KMS-11 (cell line): ENCODE measurements at regions not wholly inside any gene's neighbourhood (a gene's known extent, or its start where the extent isn't known, plus 50 kb on each side); places are given as distances from the start of the nearest gene placed in this dataset.

Experiments used
- H2AFZ ChIP-seq: fragments of 200-600 bp; sonication (generic); 2 replicates; pipeline ENCODE4 v1.6.1; 2016; ENCODE audit warnings: antibody characterized with exemption, mixed run types, low read depth
- H3K27ac ChIP-seq: fragments of 200-600 bp; sonication (generic); 2 replicates; pipeline ENCODE4 v1.6.1; 2016; ENCODE audit warnings: mild to moderate bottlenecking, mixed run types
- H3K27me3 ChIP-seq: fragments of 200-600 bp; sonication (generic); 2 replicates; pipeline ENCODE4 v1.6.1; 2017; ENCODE audit warnings: mild to moderate bottlenecking, low read depth, mixed run types, moderate library complexity; ENCODE audit not compliant: insufficient read depth
- H3K36me3 ChIP-seq: fragments of 200-600 bp; sonication (generic); 2 replicates; pipeline ENCODE4 v1.6.1; 2017; ENCODE audit warnings: mild to moderate bottlenecking, mixed run types; ENCODE audit not compliant: insufficient read depth
- H3K4me1 ChIP-seq: fragments of 200-600 bp; sonication (generic); 2 replicates; pipeline ENCODE4 v1.6.1; 2016; ENCODE audit warnings: mild to moderate bottlenecking, low read depth, mixed run types; ENCODE audit not compliant: poor library complexity, severe bottlenecking
- H3K4me2 ChIP-seq: fragments of 200-600 bp; sonication (generic); 2 replicates; pipeline ENCODE4 v1.7.0; 2016; ENCODE audit warnings: mild to moderate bottlenecking, mixed run types
- H3K4me3 ChIP-seq: fragments of 200-600 bp; sonication (generic); IDR thresholded peaks from 2 replicates; pipeline ENCODE4 v1.6.1; 2017; ENCODE audit warnings: low read depth, low read length, mixed read lengths; ENCODE audit not compliant: insufficient read depth
- H3K79me2 ChIP-seq: fragments of 200-600 bp; sonication (generic); 2 replicates; pipeline ENCODE4 v1.6.1; 2016; ENCODE audit warnings: low read depth, mixed run types; ENCODE audit not compliant: insufficient read depth
- H3K9ac ChIP-seq: fragments of 200-600 bp; sonication (generic); 2 replicates; pipeline ENCODE4 v1.6.1; 2016; ENCODE audit warnings: mild to moderate bottlenecking, mixed run types
- H4K20me1 ChIP-seq: fragments of 200-600 bp; sonication (generic); 2 replicates; pipeline ENCODE4 v1.6.1; 2016; ENCODE audit warnings: mild to moderate bottlenecking, mixed run types; ENCODE audit not compliant: insufficient read depth
- TF ChIP-seq, protein P1 (sequence below): fragments of 200-600 bp; sonication (generic); conservative IDR thresholded peaks from 2 replicates; pipeline ENCODE4 v1.6.1; 2017; ENCODE audit warnings: low read depth, mild to moderate bottlenecking, antibody characterized with exemption, low read length, moderate library complexity, mixed read lengths

DNA sequence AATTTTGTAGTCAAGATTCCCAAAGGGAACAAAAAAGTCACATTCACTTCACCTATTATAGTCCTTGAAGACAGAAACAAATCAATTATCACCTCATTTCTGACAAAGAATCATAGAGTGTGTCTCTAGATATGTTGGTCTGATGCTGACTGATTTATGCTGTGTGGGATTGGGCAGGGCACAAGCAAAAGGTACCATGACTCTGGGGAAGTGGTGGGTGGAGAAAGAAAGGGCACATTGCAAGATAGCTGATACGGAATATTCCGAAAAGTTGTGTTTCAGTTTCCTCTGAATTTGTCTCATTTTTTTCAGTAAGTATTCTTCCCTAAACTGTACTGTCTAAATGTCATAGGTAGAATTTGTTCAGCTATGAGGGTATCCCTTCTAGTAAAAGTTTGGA lies 268.0 kb downstream of the MREG start:
- TF ChIP-seq, protein P1, sequence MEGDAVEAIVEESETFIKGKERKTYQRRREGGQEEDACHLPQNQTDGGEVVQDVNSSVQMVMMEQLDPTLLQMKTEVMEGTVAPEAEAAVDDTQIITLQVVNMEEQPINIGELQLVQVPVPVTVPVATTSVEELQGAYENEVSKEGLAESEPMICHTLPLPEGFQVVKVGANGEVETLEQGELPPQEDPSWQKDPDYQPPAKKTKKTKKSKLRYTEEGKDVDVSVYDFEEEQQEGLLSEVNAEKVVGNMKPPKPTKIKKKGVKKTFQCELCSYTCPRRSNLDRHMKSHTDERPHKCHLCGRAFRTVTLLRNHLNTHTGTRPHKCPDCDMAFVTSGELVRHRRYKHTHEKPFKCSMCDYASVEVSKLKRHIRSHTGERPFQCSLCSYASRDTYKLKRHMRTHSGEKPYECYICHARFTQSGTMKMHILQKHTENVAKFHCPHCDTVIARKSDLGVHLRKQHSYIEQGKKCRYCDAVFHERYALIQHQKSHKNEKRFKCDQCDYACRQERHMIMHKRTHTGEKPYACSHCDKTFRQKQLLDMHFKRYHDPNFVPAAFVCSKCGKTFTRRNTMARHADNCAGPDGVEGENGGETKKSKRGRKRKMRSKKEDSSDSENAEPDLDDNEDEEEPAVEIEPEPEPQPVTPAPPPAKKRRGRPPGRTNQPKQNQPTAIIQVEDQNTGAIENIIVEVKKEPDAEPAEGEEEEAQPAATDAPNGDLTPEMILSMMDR = no peak
- Histone ChIP-seq H3K4me1 (no peaks in the 10 kb centered on the region), H3K4me3 (no peak overlapping the region), H3K9ac (no peak overlapping the region), H2AFZ (no peak overlapping the region), H3K36me3 (no peaks in the 10 kb centered on the region), H3K4me2 (no peak overlapping the region), H3K79me2 (no peaks in the 10 kb centered on the region), H3K27me3 (no peaks in the 10 kb centered on the region), H3K27ac (no peak overlapping the region), H4K20me1 (no peaks in the 10 kb centered on the region)

DNA sequence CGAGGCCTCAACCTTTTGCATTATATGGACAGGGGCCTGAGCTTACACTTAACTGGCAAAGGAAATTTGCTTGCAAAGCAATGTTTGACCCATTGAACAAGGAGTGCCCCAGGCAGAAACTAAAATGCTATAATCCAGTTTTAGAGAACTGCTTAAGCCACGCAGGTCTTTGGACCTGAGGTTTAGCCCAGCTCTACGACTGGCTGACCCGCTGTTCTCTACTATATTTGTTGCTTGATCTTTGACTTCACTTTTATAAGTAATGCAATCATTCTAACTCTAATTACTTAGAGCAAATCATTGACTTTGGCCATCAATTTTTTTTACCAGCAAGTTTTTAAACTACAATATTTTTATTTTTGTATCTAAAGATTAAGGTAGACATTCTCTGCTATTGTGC lies 268.8 kb downstream of the MREG start:
- Histone ChIP-seq H3K36me3 (no peaks in the 10 kb centered on the region), H3K9ac (no peak overlapping the region), H3K4me2 (no peak overlapping the region), H3K79me2 (no peaks in the 10 kb centered on the region), H3K27ac (no peak overlapping the region), H2AFZ (no peak overlapping the region), H3K4me1 (no peaks in the 10 kb centered on the region), H3K27me3 (no peaks in the 10 kb centered on the region), H3K4me3 (no peak overlapping the region), H4K20me1 (no peaks in the 10 kb centered on the region)
- TF ChIP-seq, protein P1 = no peak

- Histone ChIP-seq H3K27ac (no peak overlapping the region), H4K20me1 (no peaks in the 10 kb centered on the region), H3K4me3 (no peak overlapping the region), H3K4me1 (no peaks in the 10 kb centered on the region), H2AFZ (no peak overlapping the region), H3K9ac (no peak overlapping the region), H3K27me3 (no peaks in the 10 kb centered on the region), H3K79me2 (no peaks in the 10 kb centered on the region), H3K36me3 (no peaks in the 10 kb centered on the region), H3K4me2 (no peak overlapping the region)
- TF ChIP-seq, protein P1 = no peak
Measured at GRCh38 chr2:215743066-215743465, 270.3 kb downstream of the MREG start.

DNA sequence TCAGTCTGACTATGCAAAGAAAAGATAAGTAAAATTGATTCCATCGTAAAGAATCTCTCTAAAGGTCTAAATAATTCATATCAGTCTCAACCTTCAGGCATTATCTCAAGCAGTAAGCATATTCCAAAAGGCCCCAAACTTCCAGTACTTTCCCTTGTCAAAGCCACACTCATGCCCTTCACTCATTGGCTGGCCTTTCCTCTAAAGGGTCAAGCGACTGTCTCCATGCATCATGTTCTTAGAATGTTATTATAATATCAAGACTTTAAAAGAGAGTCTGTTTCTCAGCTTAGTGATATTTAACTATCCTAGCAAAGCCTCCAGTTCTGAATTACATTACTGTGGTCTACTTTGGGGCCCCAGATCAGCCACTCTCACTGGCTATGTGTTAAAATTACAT lies 271.3 kb downstream of the MREG start:
- no peaks in the 10 kb centered on the region for H3K36me3 ChIP-seq
- no peak overlapping the region for H2AFZ ChIP-seq
- no peak overlapping the region for H3K27ac ChIP-seq
- no peak overlapping the region for H3K9ac ChIP-seq
- H3K27me3 ChIP-seq = no peaks in the 10 kb centered on the region
- H4K20me1 ChIP-seq = no peaks in the 10 kb centered on the region
- no peaks in the 10 kb centered on the region for H3K79me2 ChIP-seq
- H3K4me2 ChIP-seq = no peak overlapping the region
- H3K4me3 ChIP-seq = no peak overlapping the region
- TF ChIP-seq, protein P1 = no peak
- H3K4me1 ChIP-seq = no peaks in the 10 kb centered on the region

- TF ChIP-seq, protein P1 = no peak
- Histone ChIP-seq H3K4me1 (no peaks in the 10 kb centered on the region), H3K36me3 (no peaks in the 10 kb centered on the region), H3K9ac (no peak overlapping the region), H3K4me2 (no peak overlapping the region), H3K27me3 (no peaks in the 10 kb centered on the region), H4K20me1 (no peaks in the 10 kb centered on the region), H3K79me2 (no peaks in the 10 kb centered on the region), H2AFZ (no peak overlapping the region), H3K27ac (no peak overlapping the region), H3K4me3 (no peak overlapping the region)
Measured at GRCh38 chr2:215740071-215740470, 273.3 kb downstream of the MREG start.
